ENCODE measurements at regions not wholly inside any gene's neighbourhood (a gene's known extent, or its start where the extent isn't known, plus 50 kb on each side); places are given as distances from the start of the nearest gene placed in this dataset.

DNA sequence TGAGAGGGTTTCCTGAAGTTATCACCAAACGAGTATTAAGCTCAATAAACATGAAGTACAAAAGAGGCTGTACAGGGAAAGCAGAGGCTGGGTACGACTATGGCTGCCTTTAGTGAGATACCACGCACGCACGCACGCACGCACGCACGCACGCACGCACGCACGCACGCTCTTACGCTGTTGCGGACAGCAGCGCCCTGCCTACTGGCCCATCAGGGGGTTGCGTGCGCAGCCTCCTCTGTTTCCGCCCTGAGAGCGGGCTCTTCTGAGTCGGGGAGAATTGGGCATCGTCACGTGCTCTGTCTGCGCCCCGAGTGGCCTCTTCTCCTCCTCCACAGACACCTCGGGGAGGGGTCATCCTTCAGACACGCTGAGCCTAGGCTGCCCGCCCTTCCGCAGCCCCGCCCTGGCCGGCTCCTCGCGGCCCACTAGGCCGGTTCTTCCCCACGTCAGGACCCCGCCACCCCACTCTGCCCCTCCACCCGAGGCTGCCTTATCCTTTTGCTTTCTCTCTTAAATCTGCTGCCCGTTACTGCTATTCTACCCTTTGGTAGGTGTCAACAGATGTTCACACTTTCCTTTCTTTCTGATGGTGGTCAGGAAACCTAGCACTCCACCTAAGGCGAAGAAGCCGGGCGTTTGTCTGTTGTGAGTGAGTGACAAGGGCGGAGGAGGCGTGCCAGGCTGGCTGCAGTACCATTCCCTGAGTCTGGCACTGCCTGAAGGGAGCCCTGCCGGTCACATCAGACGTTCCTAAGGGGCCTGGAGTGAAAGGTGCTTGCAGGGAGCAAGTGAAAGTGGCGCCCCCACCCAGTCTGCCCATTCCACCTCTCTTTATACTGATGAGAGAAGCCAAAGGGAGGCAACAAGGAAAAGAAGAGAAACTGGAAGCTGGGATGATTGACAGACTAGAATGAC lies 300.4 kb upstream of the B3GAT1 start:
- Histone ChIP-seq H3K27ac (ENCODE audit: low read length) (no peak overlapping the region), H3K27me3 (ENCODE audit: low read depth, low read length) (no peaks in the 10 kb centered on the region), H3K36me3 (ENCODE audit: control insufficient read depth in 1 of 2, insufficient read depth in 2 of 2, low read length in 2 of 2) (no peaks in the 10 kb centered on the region), H3K4me1 (ENCODE audit: control insufficient read depth in 1 of 2, insufficient read depth in 2 of 2, low read length in 2 of 2) (no peaks in the 10 kb centered on the region), H3K4me3 (ENCODE audit: low read depth in 1 of 2, low read length in 2 of 2) (no peak overlapping the region), H3K9me3 (ENCODE audit: control insufficient read depth in 1 of 2, low read length in 2 of 2) (no peaks in the 10 kb centered on the region)

DNA sequence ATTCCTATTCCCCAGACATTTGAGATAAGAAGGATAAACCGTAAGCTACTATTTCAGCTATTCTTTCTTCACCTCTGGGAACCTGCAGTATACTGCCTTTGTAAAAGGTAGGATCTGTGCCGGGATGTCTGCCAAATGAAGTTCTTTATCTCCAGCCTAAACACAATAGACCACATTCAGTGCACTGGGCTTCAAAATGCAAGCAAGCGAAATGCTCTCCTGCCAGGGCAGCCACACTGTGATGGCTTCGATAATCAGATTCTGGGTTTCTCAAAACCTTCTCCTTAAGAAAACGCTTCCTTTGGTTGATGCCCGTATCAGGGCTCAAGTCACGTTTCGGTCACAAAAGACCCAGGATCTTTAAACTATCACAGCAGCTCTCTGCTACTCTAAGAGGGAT lies 299.5 kb upstream of the B3GAT1 start:
- Histone ChIP-seq H3K27ac (ENCODE audit: low read length) (no peak overlapping the region), H3K4me3 (ENCODE audit: low read depth in 1 of 2, low read length in 2 of 2) (no peak overlapping the region), H3K4me1 (ENCODE audit: control insufficient read depth in 1 of 2, insufficient read depth in 2 of 2, low read length in 2 of 2) (no peaks in the 10 kb centered on the region), H3K9me3 (ENCODE audit: control insufficient read depth in 1 of 2, low read length in 2 of 2) (no peaks in the 10 kb centered on the region), H3K36me3 (ENCODE audit: control insufficient read depth in 1 of 2, insufficient read depth in 2 of 2, low read length in 2 of 2) (no peaks in the 10 kb centered on the region), H3K27me3 (ENCODE audit: low read depth, low read length) (no peaks in the 10 kb centered on the region)

DNA sequence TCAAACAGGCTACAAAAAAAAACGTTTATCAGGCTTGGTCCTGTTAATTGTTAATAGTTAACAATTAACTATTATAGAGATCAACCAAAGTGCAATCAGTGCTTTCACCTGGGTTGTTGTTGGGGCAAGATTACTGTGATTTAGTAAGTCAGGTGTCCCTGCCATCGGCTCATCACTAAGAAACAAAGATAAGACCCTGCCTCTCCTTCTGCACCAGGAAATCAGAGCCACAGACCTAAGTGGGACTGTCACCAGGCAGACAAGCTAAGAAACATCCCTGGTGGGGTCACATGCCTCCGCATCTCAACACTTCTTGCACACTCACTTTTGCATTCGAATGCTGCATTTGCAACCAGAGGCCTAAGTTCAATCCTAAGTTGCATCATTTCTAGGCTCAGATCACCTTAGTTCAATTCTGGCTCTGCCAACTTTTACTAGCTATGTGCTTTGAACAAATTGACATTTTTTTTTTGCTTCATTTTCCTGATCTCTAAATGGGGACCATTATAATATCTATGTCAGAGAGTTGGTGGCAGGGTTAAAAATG lies 298.9 kb upstream of the B3GAT1 start:
- no peaks in the 10 kb centered on the region for H3K27me3 ChIP-seq (ENCODE audit: low read depth, low read length)
- no peaks in the 10 kb centered on the region for H3K4me1 ChIP-seq (ENCODE audit: control insufficient read depth in 1 of 2, insufficient read depth in 2 of 2, low read length in 2 of 2)
- H3K9me3 ChIP-seq (ENCODE audit: control insufficient read depth in 1 of 2, low read length in 2 of 2), result no peaks in the 10 kb centered on the region
- H3K4me3 ChIP-seq (ENCODE audit: low read depth in 1 of 2, low read length in 2 of 2), result no peak overlapping the region
- H3K36me3 ChIP-seq (ENCODE audit: control insufficient read depth in 1 of 2, insufficient read depth in 2 of 2, low read length in 2 of 2), result no peaks in the 10 kb centered on the region
- H3K27ac ChIP-seq (ENCODE audit: low read length), result no peak overlapping the region

DNA sequence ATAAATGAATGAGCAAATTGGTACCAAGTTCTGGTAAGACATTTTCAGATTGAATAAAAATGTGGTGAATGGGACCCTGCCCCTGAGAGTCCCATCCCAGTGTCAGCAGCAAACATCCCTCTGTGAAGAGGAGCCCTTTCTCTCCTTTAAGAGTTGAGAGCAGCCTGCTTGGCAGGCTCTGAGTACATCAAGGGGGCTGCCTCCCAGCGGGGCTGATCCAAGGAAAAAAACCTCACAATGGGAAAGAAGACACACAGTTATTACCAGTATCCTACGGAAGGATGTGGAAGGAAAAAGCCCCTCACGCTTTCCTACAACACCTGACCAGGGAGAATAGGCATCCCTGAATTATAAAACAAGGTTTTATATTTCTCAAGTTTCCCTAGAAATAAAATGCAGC lies 293.8 kb upstream of the B3GAT1 start:
- Histone ChIP-seq H3K36me3 (ENCODE audit: control insufficient read depth in 1 of 2, insufficient read depth in 2 of 2, low read length in 2 of 2) (no peaks in the 10 kb centered on the region), H3K4me1 (ENCODE audit: control insufficient read depth in 1 of 2, insufficient read depth in 2 of 2, low read length in 2 of 2) (no peaks in the 10 kb centered on the region), H3K9me3 (ENCODE audit: control insufficient read depth in 1 of 2, low read length in 2 of 2) (no peaks in the 10 kb centered on the region), H3K4me3 (ENCODE audit: low read depth in 1 of 2, low read length in 2 of 2) (no peak overlapping the region), H3K27me3 (ENCODE audit: low read depth, low read length) (no peaks in the 10 kb centered on the region), H3K27ac (ENCODE audit: low read length) (no peak overlapping the region)

DNA sequence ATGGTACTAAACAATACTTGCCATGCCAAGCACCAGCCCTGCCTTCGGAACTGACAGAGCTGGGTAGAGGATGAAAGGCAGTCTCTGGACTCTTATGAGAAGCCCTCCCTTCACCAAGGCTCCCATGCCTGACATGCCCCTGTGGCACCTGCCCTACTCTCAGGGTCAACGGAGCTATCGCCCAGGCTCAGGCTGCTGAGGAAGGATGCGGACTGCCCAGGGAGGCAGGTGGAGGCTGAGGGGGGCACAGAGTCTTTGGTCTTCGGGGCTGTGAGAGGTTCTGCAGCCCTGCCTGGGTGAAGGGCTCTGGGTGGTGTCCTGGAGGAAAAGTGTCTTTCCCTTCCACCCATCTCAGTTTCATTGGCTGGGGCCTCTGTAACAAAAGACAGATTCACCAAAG lies 290.8 kb upstream of the B3GAT1 start:
- Histone ChIP-seq H3K36me3 (ENCODE audit: control insufficient read depth in 1 of 2, insufficient read depth in 2 of 2, low read length in 2 of 2) (no peaks in the 10 kb centered on the region), H3K27ac (ENCODE audit: low read length) (no peak overlapping the region), H3K4me3 (ENCODE audit: low read depth in 1 of 2, low read length in 2 of 2) (no peak overlapping the region), H3K4me1 (ENCODE audit: control insufficient read depth in 1 of 2, insufficient read depth in 2 of 2, low read length in 2 of 2) (no peaks in the 10 kb centered on the region), H3K9me3 (ENCODE audit: control insufficient read depth in 1 of 2, low read length in 2 of 2) (no peaks in the 10 kb centered on the region), H3K27me3 (ENCODE audit: low read depth, low read length) (no peaks in the 10 kb centered on the region)

DNA sequence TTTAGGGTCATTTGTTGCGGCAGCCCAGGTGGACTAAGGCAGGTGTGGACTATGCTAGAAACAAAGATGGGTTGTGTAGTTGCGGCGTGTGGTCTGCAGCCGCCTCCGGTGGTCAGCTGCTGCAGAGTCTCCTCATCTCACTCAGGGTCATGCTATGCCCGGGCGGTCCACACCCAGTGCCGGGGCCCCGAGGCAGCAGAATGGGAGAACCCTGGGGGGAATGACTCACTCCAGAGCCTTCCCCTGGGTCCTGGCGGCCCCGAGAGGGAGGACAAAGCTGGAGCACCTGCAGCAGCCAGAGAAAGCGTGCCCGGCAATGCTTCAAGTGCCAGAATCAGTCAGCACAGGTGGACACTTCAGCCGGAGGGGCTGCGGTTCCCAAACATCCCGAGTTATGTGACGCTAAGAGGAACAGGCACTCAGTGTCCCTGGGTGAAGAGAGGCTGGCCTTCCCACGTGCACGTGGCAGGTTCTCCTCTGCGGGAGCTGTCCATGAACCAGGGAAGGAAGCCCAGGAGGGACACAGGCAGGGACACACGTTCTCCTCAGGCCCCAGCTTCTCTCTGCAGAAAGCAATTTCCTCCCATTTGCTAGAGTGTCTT lies 289.6 kb upstream of the B3GAT1 start:
- Histone ChIP-seq H3K4me3 (ENCODE audit: low read depth in 1 of 2, low read length in 2 of 2) (no peak overlapping the region), H3K9me3 (ENCODE audit: control insufficient read depth in 1 of 2, low read length in 2 of 2) (no peaks in the 10 kb centered on the region)

DNA sequence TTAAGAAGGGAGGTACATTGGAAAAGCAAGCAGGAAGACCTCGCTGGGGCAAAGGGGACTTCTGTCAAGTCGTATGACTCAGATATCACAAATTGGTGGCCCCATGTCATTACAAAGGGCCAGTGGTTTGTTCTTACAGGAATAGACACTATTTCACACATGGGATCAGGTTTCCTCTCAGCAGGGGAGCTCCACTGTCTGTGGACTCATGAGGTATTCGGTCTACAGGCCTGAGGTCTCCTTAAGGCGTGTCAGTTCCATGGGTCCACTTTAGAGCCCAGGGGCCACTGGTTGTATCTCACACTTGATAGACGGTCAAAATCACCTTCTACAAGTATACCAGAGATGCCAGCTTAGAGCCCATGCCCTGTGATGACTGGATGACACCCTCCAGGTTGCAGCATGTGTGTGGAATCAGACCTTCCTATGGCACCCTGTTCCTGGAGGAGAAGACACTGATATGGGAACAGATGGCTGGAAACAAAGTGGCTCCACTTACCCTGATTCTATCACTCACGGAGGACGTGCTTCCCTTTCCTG lies 288.1 kb upstream of the B3GAT1 start:
- Histone ChIP-seq H3K9me3 (ENCODE audit: control insufficient read depth in 1 of 2, low read length in 2 of 2) (no peaks in the 10 kb centered on the region), H3K36me3 (ENCODE audit: control insufficient read depth in 1 of 2, insufficient read depth in 2 of 2, low read length in 2 of 2) (no peaks in the 10 kb centered on the region), H3K4me1 (ENCODE audit: control insufficient read depth in 1 of 2, insufficient read depth in 2 of 2, low read length in 2 of 2) (no peaks in the 10 kb centered on the region), H3K27me3 (ENCODE audit: low read depth, low read length) (no peaks in the 10 kb centered on the region), H3K27ac (ENCODE audit: low read length) (no peak overlapping the region), H3K4me3 (ENCODE audit: low read depth in 1 of 2, low read length in 2 of 2) (no peak overlapping the region)

More for the DNA sequence above, 289.6 kb upstream of the B3GAT1 start:
- Histone ChIP-seq H3K27me3 (ENCODE audit: low read depth, low read length) (no peaks in the 10 kb centered on the region), H3K36me3 (ENCODE audit: control insufficient read depth in 1 of 2, insufficient read depth in 2 of 2, low read length in 2 of 2) (no peaks in the 10 kb centered on the region), H3K4me1 (ENCODE audit: control insufficient read depth in 1 of 2, insufficient read depth in 2 of 2, low read length in 2 of 2) (no peaks in the 10 kb centered on the region), H3K27ac (ENCODE audit: low read length) (no peak overlapping the region)

DNA sequence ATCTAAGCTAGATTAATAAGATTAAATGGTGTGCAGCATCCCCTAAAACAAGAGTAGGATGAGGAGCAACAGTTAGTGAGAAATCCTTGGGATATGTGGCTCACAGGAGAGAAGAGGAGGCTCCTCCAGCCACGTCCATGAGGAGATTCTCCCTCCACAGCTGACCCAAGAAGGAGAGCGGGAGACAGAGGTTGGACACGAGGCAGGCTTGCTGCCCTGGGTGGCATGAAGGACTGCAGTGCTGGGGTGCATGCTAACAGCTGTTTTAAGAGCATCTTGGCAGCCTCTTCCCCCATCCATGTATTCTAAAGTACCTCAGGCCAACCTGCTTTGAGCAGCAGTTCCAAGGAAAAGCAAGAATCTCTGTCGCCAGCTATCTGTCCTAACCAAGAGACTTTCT lies 284.4 kb upstream of the B3GAT1 start:
- H3K36me3 ChIP-seq (ENCODE audit: control insufficient read depth in 1 of 2, insufficient read depth in 2 of 2, low read length in 2 of 2), result no peaks in the 10 kb centered on the region
- H3K9me3 ChIP-seq (ENCODE audit: control insufficient read depth in 1 of 2, low read length in 2 of 2), result no peaks in the 10 kb centered on the region
- no peak overlapping the region for H3K4me3 ChIP-seq (ENCODE audit: low read depth in 1 of 2, low read length in 2 of 2)
- H3K27ac ChIP-seq (ENCODE audit: low read length), result no peak overlapping the region
- H3K27me3 ChIP-seq (ENCODE audit: low read depth, low read length), result no peaks in the 10 kb centered on the region
- H3K4me1 ChIP-seq (ENCODE audit: control insufficient read depth in 1 of 2, insufficient read depth in 2 of 2, low read length in 2 of 2), result peaks cover 0 to 5% of the 10 kb centered on the region in 2 donors

DNA sequence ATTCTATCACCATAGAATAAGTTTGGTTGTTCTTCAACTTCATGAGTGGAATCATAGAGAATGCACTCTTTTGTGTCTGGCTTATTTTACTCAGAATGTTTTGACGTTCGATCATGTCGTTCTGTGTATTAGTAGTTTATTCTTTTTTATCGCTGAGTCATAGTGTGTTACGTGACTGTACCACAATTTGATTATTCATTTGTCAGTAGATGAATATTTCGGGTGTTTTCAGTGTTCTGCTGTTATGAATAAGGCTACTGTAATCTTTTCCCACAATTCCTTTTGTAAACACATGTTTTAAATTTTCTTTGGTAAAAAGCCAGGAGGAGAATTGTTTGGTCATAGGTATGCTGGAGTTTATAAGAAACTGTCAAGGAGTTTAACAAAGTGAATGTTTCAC lies 279.9 kb upstream of the B3GAT1 start:
- H3K9me3 ChIP-seq (ENCODE audit: control insufficient read depth in 1 of 2, low read length in 2 of 2), result no peaks in the 10 kb centered on the region
- H3K27me3 ChIP-seq (ENCODE audit: low read depth, low read length), result no peaks in the 10 kb centered on the region
- no peak overlapping the region for H3K27ac ChIP-seq (ENCODE audit: low read length)
- H3K36me3 ChIP-seq (ENCODE audit: control insufficient read depth in 1 of 2, insufficient read depth in 2 of 2, low read length in 2 of 2), result no peaks in the 10 kb centered on the region
- peaks cover 0 to 9% of the 10 kb centered on the region in 2 donors for H3K4me1 ChIP-seq (ENCODE audit: control insufficient read depth in 1 of 2, insufficient read depth in 2 of 2, low read length in 2 of 2)
- peak overlapping the region in 1 of 2 donors; percentile 2 for H3K4me3 ChIP-seq (ENCODE audit: low read depth in 1 of 2, low read length in 2 of 2)

DNA sequence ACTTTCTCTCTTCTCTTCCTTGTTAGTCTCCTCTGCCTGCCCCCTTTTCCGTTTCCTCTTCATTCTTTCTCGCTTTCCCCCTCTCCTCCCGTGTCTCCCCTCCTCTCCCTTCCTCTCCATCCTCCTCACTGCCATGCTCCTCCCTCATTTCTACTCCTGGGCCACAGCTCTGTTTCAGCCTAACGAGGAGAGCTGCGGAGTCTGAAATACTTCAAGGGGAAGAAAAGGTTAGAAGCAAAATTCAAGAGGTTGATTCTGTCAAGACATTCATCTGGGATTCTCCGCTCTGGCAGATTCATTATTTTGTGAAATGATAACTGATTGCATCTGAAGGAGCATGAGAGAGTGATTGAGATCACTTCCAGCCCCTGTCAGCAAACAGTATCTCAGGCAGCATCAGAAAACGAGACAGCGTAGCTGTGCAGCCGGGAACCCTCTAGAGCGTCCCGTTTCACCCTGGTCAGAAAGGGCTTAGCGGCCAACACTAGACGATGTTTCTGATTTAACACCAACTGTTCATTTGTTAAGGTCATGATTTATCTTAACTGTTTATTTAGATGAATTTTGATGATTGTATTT lies 279.3 kb upstream of the B3GAT1 start:
- Histone ChIP-seq H3K4me3 (ENCODE audit: low read depth in 1 of 2, low read length in 2 of 2) (peak overlapping the region in 1 of 2 donors; percentile 36), H3K36me3 (ENCODE audit: control insufficient read depth in 1 of 2, insufficient read depth in 2 of 2, low read length in 2 of 2) (no peaks in the 10 kb centered on the region), H3K4me1 (ENCODE audit: control insufficient read depth in 1 of 2, insufficient read depth in 2 of 2, low read length in 2 of 2) (peaks cover 0 to 9% of the 10 kb centered on the region in 2 donors), H3K27ac (ENCODE audit: low read length) (no peak overlapping the region), H3K27me3 (ENCODE audit: low read depth, low read length) (no peaks in the 10 kb centered on the region), H3K9me3 (ENCODE audit: control insufficient read depth in 1 of 2, low read length in 2 of 2) (no peaks in the 10 kb centered on the region)

DNA sequence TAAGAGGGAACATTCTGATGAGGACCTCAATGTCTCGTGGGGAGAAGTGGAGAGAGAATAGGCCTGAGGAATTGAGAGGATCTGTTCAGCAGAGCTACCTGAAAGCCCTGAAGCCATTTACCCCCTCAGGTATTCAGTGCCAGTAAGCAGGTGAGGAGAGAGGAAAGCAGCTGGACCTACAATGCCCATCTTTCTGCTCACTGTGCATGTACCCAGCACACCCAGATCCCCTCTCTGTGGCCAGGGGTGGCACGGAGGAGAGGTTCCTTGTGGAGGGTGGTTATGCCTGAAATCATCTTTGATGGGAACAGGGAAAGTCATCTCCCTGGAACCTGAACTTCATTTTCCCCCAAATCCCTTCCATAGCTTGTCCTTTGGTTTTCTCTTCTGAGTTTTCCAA lies 277.8 kb upstream of the B3GAT1 start:
- no peak overlapping the region for H3K27ac ChIP-seq (ENCODE audit: low read length)
- H3K36me3 ChIP-seq (ENCODE audit: control insufficient read depth in 1 of 2, insufficient read depth in 2 of 2, low read length in 2 of 2), result no peaks in the 10 kb centered on the region
- H3K9me3 ChIP-seq (ENCODE audit: control insufficient read depth in 1 of 2, low read length in 2 of 2), result no peaks in the 10 kb centered on the region
- H3K27me3 ChIP-seq (ENCODE audit: low read depth, low read length), result no peaks in the 10 kb centered on the region
- no peak overlapping the region for H3K4me3 ChIP-seq (ENCODE audit: low read depth in 1 of 2, low read length in 2 of 2)
- peaks cover 0 to 20% of the 10 kb centered on the region in 2 donors for H3K4me1 ChIP-seq (ENCODE audit: control insufficient read depth in 1 of 2, insufficient read depth in 2 of 2, low read length in 2 of 2)
